WTC11 (cell line): ENCODE measurements at regions not wholly inside any gene's neighbourhood (a gene's known extent, or its start where the extent isn't known, plus 50 kb on each side); places are given as distances from the start of the nearest gene placed in this dataset.

Experiments
- ATAC-seq: fragments of 200-7000 bp; cut with Tn5 transposase; 2 replicates; pipeline ENCODE4 v1.10.0; 2021; ENCODE audit warnings: mild to moderate bottlenecking, moderate library complexity
- CTCF ChIA-PET: fragments of 300-600 bp; sonication (Branson Sonifier 250); formaldehyde crosslinking; loops from one replicate; lab custom pipeline; 2021; ENCODE audit warnings: antibody characterized with exemption; lab: Charles Lee
- POLR2A ChIA-PET: fragments of 350-600 bp; sonication (Branson Sonifier 250); formaldehyde crosslinking; loops from one replicate; lab custom pipeline; 2021; ENCODE audit warnings: antibody characterized with exemption; lab: Charles Lee
- DNase-seq: peaks from one replicate; pipeline ENCODE4 v3.0.0; 2021; ENCODE audit warnings: low spot score
- H3K27ac Mint-ChIP-seq: 2 replicates; pipeline ENCODE4 v1.8.0; 2021; ENCODE audit warnings: mixed read lengths
- H3K27me3 Mint-ChIP-seq: 2 replicates; pipeline ENCODE4 v1.8.0; 2021; ENCODE audit warnings: low read depth, mild to moderate bottlenecking, moderate library complexity, mixed read lengths
- H3K36me3 Mint-ChIP-seq: 2 replicates; pipeline ENCODE4 v1.8.0; 2021; ENCODE audit warnings: mixed read lengths
- H3K4me1 Mint-ChIP-seq: 2 replicates; pipeline ENCODE4 v1.8.0; 2022; ENCODE audit warnings: mixed read lengths
- H3K4me3 Mint-ChIP-seq: 2 replicates; pipeline ENCODE4 v1.8.0; 2021; ENCODE audit warnings: mild to moderate bottlenecking, moderate library complexity, mixed read lengths
- H3K9me3 Mint-ChIP-seq: 2 replicates; pipeline ENCODE4 v1.8.0; 2021; ENCODE audit warnings: mixed read lengths
- CREM ChIP-seq: sonication (generic); formaldehyde crosslinking; IDR thresholded peaks from 2 replicates; pipeline ENCODE4 v1.8.1; 2022; ENCODE audit warnings: mild to moderate bottlenecking, missing genetic modification reagents, moderate library complexity
- FOXP1 ChIP-seq: sonication (generic); formaldehyde crosslinking; IDR thresholded peaks from 2 replicates; pipeline ENCODE4 v1.8.0; 2022; ENCODE audit warnings: missing genetic modification reagents, mild to moderate bottlenecking, moderate library complexity, borderline replicate concordance
- MXD4 ChIP-seq: fragments of 250-450 bp; sonication (Bioruptor Pico); IDR thresholded peaks from 2 replicates; pipeline ENCODE4 v1.8.0; 2021; ENCODE audit warnings: mild to moderate bottlenecking, moderate library complexity, borderline replicate concordance
- MYBL2 ChIP-seq: sonication (generic); formaldehyde crosslinking; IDR thresholded peaks from 2 replicates; pipeline ENCODE4 v1.8.1; 2023; ENCODE audit warnings: mild to moderate bottlenecking, moderate library complexity, missing genetic modification reagents
- NR3C1 ChIP-seq: sonication (generic); formaldehyde crosslinking; conservative IDR thresholded peaks from 2 replicates; pipeline ENCODE4 v1.8.1; 2023; ENCODE audit warnings: low read depth, mild to moderate bottlenecking, missing genetic modification reagents
- RELA ChIP-seq: sonication (generic); formaldehyde crosslinking; IDR thresholded peaks from 2 replicates; pipeline ENCODE4 v1.8.1; 2022; ENCODE audit warnings: missing genetic modification reagents, mild to moderate bottlenecking, borderline replicate concordance
- ZNF138 ChIP-seq: sonication (generic); formaldehyde crosslinking; conservative IDR thresholded peaks from 2 replicates; pipeline ENCODE4 v1.8.1; 2022; ENCODE audit warnings: mild to moderate bottlenecking, moderate library complexity, missing genetic modification reagents
- TF ChIP-seq, protein P1 (sequence below): fragments of 250-450 bp; sonication (Bioruptor Pico); IDR thresholded peaks from 2 replicates; pipeline ENCODE4 v1.9.0; 2021; ENCODE audit warnings: mild to moderate bottlenecking
- TF ChIP-seq, protein P2 (sequence below): sonication (generic); formaldehyde crosslinking; IDR thresholded peaks from 2 replicates; pipeline ENCODE4 v1.8.0; 2023; ENCODE audit warnings: missing genetic modification reagents
- TF ChIP-seq, protein P3 (sequence below): sonication (generic); formaldehyde crosslinking; IDR thresholded peaks from 2 replicates; pipeline ENCODE4 v1.8.1; 2023; ENCODE audit warnings: mild to moderate bottlenecking, missing genetic modification reagents
- TF ChIP-seq, protein P4 (sequence below): sonication (generic); formaldehyde crosslinking; IDR thresholded peaks from 2 replicates; pipeline ENCODE4 v1.8.1; 2023; ENCODE audit warnings: mild to moderate bottlenecking, missing genetic modification reagents, moderate library complexity
- TF ChIP-seq, protein P5 (sequence below): fragments of 250-450 bp; sonication (Bioruptor Pico); conservative IDR thresholded peaks from 2 replicates; pipeline ENCODE4 v1.9.0; 2021; ENCODE audit warnings: mild to moderate bottlenecking
- TF ChIP-seq, protein P6 (sequence below): sonication (generic); formaldehyde crosslinking; IDR thresholded peaks from 2 replicates; pipeline ENCODE4 v1.8.1; 2023; ENCODE audit warnings: mild to moderate bottlenecking, missing genetic modification reagents
- TF ChIP-seq, protein P7 (sequence below): fragments of 250-450 bp; sonication (Bioruptor Pico); IDR thresholded peaks from 2 replicates; pipeline ENCODE4 v2.1.2; 2022; ENCODE audit warnings: mild to moderate bottlenecking, moderate library complexity

DNA sequence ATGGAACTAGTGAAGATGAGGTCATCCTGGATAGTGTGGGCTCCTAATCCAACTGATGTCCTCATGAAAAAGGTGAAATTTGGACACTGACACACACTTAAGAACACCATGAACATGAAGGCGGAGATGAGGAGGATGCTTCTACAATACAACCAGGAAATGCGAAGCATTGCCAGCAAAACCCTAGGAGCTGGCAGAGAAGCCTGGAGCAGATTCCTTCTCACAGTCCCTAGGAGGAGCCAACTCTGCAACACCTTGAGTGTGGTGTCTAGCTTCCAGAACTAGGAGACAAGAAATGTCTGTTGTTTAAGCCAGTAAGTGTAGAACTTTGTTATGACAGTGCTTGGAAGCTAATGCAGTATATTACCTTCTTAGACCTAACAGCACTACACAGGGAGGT lies 191.9 kb upstream of the PWP1 start (continued):
- TF ChIP-seq RELA (no peak), FOXP1 (CRISPR knock-in tag) (no peak), MYBL2 (CRISPR knock-in tag) (no peak)
- TF ChIP-seq, protein P1, sequence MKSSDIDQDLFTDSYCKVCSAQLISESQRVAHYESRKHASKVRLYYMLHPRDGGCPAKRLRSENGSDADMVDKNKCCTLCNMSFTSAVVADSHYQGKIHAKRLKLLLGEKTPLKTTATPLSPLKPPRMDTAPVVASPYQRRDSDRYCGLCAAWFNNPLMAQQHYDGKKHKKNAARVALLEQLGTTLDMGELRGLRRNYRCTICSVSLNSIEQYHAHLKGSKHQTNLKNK (CRISPR knock-in tag): no peak
- TF ChIP-seq, protein P2, sequence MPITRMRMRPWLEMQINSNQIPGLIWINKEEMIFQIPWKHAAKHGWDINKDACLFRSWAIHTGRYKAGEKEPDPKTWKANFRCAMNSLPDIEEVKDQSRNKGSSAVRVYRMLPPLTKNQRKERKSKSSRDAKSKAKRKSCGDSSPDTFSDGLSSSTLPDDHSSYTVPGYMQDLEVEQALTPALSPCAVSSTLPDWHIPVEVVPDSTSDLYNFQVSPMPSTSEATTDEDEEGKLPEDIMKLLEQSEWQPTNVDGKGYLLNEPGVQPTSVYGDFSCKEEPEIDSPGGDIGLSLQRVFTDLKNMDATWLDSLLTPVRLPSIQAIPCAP (CRISPR knock-in tag): no peak
- TF ChIP-seq, protein P3, sequence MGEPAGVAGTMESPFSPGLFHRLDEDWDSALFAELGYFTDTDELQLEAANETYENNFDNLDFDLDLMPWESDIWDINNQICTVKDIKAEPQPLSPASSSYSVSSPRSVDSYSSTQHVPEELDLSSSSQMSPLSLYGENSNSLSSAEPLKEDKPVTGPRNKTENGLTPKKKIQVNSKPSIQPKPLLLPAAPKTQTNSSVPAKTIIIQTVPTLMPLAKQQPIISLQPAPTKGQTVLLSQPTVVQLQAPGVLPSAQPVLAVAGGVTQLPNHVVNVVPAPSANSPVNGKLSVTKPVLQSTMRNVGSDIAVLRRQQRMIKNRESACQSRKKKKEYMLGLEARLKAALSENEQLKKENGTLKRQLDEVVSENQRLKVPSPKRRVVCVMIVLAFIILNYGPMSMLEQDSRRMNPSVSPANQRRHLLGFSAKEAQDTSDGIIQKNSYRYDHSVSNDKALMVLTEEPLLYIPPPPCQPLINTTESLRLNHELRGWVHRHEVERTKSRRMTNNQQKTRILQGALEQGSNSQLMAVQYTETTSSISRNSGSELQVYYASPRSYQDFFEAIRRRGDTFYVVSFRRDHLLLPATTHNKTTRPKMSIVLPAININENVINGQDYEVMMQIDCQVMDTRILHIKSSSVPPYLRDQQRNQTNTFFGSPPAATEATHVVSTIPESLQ (CRISPR knock-in tag): no peak

DNA sequence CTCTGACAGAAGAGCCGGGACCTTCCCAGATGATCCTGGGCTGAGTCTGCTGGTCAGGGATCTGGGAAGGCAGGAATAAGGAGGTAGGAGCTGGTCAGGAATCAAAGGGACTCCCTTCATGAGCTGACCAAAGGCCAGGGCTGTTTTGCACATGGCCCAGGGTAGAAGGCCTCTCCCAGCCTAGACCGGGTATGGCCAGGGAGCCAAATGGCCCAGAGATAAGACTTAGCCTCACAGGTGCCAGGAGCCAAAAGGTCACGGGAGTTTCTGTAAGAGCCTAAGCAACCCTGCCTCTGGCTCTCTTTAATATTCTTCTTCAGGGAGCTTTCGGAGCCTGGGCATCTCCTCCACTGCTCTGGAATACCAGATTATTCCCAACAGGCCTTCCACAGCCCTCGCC lies 191.3 kb upstream of the PWP1 start:
- no peak for ATAC-seq
- no peak for DNase-seq
- Mint-ChIP-seq H3K4me3 (no peak overlapping the region), H3K36me3 (peaks cover 7% of the 10 kb centered on the region; the same call in 1 of the 2 replicates), H3K27ac (no peak overlapping the region), H3K9me3 (peaks cover 14% of the 10 kb centered on the region), H3K4me1 (peaks cover 19% of the 10 kb centered on the region), H3K27me3 (peaks cover 3% of the 10 kb centered on the region; the same call in 1 of the 2 replicates)
- TF ChIP-seq, protein P4, sequence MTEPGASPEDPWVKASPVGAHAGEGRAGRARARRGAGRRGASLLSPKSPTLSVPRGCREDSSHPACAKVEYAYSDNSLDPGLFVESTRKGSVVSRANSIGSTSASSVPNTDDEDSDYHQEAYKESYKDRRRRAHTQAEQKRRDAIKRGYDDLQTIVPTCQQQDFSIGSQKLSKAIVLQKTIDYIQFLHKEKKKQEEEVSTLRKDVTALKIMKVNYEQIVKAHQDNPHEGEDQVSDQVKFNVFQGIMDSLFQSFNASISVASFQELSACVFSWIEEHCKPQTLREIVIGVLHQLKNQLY (CRISPR knock-in tag): no peak
- TF ChIP-seq, protein P5, sequence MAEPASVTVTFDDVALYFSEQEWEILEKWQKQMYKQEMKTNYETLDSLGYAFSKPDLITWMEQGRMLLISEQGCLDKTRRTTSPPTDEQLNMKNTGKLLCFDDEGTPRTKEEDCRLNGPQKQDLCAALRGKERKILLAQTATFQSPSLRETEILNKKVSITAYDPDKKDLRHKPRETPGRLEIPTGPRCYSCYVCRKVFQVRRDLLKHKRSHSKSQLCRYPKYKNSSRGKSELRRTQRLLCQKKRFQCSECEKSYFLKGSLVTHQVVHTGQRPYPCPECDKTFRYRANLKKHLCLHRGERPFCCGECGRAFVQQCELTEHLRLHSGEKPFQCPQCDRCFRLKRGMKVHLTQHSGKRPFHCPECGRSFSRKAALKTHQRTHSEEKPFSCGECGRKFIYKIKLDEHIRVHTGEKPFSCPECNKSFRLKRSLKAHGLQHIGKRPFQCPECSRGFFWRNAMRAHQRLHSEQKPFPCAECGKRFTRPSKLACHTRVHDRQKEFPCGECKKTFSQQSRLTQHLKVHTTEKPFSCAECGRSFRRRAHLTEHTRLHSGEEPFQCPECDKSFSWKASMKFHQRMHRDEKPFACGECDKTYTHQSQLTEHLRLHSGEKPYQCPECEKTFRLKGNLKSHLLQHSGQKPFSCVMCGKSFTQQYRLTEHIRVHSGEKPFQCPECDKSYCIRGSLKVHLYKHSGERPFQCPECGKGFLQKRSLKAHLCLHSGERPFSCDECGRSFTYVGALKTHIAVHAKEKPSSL (CRISPR knock-in tag): no peak
- TF ChIP-seq, protein P6, sequence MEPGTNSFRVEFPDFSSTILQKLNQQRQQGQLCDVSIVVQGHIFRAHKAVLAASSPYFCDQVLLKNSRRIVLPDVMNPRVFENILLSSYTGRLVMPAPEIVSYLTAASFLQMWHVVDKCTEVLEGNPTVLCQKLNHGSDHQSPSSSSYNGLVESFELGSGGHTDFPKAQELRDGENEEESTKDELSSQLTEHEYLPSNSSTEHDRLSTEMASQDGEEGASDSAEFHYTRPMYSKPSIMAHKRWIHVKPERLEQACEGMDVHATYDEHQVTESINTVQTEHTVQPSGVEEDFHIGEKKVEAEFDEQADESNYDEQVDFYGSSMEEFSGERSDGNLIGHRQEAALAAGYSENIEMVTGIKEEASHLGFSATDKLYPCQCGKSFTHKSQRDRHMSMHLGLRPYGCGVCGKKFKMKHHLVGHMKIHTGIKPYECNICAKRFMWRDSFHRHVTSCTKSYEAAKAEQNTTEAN (CRISPR knock-in tag): no peak
- TF ChIP-seq CREM (no peak), MXD4 (CRISPR knock-in tag) (no peak), NR3C1 (no peak), ZNF138 (CRISPR knock-in tag) (no peak)
- TF ChIP-seq, protein P7, sequence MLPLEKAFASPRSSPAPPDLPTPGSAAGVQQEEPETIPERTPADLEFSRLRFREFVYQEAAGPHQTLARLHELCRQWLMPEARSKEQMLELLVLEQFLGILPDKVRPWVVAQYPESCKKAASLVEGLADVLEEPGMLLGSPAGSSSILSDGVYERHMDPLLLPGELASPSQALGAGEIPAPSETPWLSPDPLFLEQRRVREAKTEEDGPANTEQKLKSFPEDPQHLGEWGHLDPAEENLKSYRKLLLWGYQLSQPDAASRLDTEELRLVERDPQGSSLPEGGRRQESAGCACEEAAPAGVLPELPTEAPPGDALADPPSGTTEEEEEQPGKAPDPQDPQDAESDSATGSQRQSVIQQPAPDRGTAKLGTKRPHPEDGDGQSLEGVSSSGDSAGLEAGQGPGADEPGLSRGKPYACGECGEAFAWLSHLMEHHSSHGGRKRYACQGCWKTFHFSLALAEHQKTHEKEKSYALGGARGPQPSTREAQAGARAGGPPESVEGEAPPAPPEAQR (CRISPR knock-in tag): no peak
- TF ChIP-seq, protein P3 (CRISPR knock-in tag): no peak
- ChIA-PET CTCF (interaction anchor here (1.1 to 1.7 kb wide), 4 partner anchors 29 to 362 kb away, joined by 3 to 6 read pairs (median 5); no protein-coding TSS in a partner anchor), POLR2A (no interaction called here)
